HG02852 (cell line): ENCODE measurements at regions not wholly inside any gene's neighbourhood (a gene's known extent, or its start where the extent isn't known, plus 50 kb on each side); places are given as distances from the start of the nearest gene placed in this dataset.

Experiments used
- ATAC-seq: cut with Tn5 transposase; IDR thresholded peaks from one replicate; pipeline ENCODE4 v1.9.1; 2021; ENCODE audit warnings: mild to moderate bottlenecking, moderate library complexity; ENCODE audit not compliant: unreplicated experiment

GRCh38 chr10:58969576-58969975, 206.9 kb upstream of the PHYHIPL start:
- no peak for ATAC-seq

DNA sequence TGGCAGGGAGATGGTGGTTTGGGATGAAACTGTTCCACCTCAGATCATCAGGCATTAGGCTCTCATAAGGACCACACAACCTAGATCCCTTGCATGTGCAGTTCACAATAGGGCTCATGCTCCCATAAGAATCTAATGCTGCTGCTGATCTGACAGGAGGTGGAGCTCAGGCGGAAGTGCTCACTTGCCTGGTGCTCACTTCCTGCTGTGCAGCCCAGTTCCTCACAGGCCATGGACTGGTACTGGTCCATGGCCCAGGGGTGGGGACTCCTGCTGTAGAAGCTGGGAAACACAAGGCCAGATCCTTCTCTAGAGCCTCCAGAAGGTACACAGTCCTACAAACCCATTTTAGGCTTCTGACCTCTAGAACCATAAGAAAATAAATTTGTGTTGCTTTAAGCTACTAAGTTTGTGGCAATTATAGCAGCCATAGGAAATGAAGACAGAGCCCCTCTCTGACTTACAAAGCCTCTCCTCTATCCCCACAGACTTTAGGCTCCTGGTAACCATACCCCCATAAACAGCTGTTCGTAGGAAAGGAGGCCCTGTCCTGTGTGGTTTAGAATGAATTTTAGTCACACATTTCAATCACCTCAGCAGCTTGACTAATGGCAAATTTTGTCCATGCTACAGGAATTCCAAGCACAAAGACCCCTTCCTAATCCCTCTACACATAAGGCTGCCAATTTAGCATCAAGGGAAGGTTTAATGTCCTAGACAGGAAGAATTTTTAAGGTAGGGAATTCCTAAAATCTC, 206.1 kb upstream of the PHYHIPL start:
- no peak for ATAC-seq

DNA sequence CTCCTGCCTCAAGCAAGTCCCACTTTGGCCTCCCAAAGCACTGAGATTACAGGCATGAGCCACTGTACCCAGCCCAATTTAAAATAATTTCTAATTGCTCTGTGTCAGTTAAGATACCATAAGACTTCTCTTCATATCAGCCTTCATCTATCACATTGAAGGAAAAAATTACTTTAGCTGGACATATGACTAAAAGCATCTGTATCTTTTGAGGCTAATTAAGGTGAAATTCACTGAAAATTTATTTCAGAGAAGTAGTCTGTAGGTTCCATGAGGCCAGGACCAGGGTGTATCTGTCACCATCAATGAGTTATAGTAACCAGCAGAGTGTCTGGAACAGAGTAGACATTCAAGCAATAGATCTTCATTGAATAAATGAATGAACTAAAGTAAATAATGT, 205.2 kb upstream of the PHYHIPL start:
- ATAC-seq = no peak

- no peak for ATAC-seq
Observed at GRCh38 chr10:58971796-58972491, 204.5 kb upstream of the PHYHIPL start.

DNA sequence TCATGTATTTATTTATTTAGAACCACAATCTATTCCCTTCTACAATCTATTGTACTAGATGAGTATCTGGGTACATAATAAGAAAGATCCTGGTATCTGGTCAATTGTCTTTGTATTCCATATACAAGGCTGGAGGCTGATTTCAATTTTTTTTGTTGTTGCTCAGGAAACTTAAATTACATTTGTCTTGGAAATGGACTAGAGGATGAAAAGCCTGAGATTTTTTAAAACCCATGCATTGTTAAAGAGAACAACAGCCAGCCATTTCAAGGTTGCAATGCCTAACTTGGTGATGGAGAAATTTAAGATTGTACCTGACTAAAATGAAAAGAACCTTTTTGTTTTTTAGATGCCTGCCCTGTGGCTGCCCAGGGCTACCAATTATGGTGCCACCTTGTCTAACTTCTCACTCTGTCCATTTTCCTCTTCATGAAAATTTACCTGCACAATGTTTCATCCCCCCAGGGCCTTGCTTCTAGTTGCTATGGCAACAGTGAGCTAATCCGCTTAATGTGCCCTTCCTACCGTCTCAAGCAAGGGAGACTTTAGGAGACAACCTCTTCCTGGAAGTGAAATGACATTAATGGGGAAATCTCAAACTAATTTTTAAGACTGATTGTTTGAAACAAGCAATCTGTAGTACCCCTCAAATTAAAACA, 203.7 kb upstream of the PHYHIPL start:
- no peak for ATAC-seq

- no peak for ATAC-seq
Observed at GRCh38 chr10:58973235-58973595, 203.2 kb upstream of the PHYHIPL start.

GRCh38 chr10:58976254-58976653, 200.2 kb upstream of the PHYHIPL start:
- no peak for ATAC-seq

DNA sequence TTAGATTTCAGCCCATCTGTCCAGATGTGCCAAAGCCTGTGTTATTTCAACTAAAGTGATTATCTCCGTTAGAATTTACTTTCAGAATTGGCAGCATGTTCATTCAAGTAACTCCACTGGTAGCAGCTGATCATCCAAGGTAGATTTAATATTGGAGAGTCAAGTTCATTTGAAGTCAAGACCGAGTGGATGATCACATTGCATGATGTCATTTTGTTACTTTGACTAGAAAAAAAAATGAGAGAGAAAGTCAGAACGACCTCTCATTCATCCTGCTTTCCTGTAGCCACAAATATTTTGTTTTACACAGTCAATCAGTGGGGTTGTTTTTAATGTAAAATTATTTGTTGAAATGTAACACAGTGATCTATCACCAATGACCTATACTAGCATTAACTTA, 196.7 kb upstream of the PHYHIPL start:
- ATAC-seq = no peak

GRCh38 chr10:58980826-58981415, 195.5 kb upstream of the PHYHIPL start:
- ATAC-seq = no peak

DNA sequence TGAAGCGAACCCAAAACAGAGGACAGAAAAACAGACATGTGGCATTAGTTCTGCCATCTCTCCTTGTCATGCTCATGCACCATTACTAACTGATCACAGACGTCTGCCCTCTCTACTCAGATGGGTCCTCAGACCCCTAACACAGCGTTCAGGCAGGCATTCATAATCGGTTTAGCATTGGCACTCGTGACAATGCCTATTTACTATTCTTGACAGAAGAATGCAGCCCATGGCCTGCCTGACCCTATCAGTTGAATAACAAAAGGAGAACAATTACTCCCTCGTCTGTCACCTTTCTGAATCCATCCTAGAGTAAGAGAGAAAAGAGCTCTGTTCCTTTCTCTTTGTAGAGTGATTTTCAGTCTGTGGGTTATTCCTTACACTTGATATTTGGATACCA, 194.6 kb upstream of the PHYHIPL start:
- ATAC-seq = no peak

- ATAC-seq = no peak
Observed at GRCh38 chr10:58982470-58983239, 193.8 kb upstream of the PHYHIPL start.

DNA sequence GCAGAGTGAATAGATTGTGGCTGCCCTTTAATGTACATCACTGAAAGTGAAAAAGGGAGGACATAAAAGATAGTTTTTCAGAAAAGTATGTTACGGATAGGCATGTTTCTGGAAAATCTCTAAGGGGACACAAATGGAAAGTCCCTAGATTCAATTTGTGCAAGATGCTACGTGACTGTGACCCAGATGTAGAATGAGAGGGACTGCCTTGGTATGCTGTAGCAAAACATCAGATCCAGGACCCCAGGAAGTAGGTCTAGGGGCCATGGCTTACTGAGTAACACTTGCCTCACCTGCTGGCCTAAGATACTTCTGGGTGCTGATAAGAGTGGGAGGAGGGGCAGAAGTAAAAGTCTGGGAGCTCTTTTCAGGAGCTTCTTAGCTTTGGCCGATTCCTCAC, 191.2 kb upstream of the PHYHIPL start:
- ATAC-seq = no peak

GRCh38 chr10:58989486-58990039, 186.9 kb upstream of the PHYHIPL start:
- ATAC-seq = no peak

- no peak for ATAC-seq
Observed at GRCh38 chr10:58990693-58991092, 185.8 kb upstream of the PHYHIPL start.

GRCh38 chr10:58991856-58992255, 184.6 kb upstream of the PHYHIPL start:
- no peak for ATAC-seq

DNA sequence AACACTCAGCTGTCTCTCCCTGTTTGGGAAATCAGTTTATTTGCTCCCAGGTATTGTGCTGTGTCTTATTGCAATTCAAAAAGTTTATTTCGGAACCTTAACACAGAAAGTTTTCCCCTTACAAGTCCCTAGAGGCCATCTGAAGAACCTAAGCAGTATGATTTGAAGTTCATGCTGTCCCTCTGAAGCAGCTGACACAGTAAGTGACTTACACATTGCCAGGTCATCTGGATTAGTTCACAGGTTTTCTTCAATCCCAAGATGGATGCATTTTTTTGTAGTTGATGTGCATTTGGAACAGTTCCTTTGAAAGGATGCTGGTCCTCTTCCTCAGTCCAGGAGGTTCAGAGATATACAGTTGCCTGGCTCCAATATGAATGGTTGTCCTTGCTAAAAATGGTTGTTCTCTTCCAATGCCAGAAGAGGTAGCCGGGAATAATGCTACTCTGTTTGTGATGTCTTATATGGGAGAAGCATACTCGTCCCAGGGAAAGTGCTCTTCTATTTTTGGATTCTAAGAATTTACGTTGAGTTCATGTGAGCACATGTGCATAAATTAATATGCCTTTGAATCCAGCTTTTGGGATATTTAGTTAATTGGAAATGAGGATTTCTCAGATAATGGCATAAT, 183.5 kb upstream of the PHYHIPL start:
- ATAC-seq = no peak

DNA sequence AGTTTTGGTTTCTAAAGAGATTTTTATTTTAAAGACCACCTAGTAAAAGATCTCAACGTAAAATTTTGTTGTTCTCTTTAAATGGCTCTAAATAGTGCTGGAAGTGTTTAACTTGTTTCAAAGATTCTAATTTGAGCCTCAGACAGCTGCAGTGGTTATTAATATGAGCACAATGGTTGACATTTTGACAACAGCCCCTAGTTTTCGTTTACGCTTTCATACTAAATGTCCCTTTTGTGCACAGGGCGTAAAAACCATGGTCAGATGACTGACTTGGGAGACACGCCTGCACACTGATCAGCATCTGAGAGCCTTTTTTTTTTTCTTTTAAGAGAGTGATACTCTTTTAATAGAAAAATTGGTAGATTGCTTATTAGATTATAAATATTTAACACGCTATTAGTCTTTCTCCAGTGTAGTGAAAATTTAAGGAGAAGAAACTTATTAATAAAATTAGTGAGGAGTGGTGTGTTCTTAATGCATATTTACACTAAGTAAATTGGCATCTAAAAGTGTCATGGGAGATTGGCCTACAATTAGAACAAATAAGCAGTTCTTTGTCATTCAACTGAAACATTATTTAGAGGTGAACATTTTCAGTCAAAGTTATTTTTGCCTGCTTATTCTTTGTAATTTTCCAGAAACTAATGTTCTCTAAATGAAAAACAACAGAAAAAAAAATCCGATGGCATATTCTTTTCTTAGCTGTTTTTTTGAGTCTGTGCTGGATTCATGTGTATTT, 182.8 kb upstream of the PHYHIPL start:
- ATAC-seq = peak; percentile 85

DNA sequence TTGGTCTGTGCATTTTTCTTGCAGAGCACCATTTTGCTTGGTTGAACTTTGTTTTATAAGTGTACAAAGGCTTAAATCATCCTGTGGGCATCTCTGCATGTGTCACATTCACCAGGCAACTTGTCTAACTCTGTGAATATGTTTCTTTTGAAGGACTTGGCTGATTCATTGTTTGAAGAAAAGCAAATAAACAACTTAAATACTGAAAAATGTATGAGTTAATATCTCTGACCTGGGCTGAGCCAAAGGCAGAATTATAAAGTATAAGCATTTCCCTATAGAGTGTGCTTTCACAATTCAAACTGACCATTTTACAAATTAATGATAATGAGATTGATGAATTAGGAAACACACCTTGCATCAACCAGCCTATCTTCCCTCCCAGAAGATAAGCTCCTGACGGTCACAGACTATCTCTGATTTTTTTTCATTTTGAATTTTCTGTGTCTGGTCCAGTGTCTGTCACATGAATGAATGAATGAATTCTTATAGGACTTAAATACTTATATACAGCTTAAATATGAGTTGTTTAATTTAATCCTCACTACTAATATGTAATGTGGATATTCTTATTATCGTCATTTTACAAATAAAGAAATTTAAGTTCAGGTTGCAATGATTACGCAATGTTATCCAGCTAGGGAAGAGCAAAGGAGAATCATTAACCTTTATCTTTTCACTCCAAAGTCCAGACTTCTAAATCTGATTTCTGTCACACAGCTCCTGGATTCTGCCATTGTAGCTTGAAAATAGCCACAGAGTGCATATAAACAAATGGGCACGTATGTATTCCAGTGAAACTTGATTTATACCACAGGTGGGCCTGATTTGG, 182.0 kb upstream of the PHYHIPL start:
- no peak for ATAC-seq
